Tibial nerve (tissue), 4 donors: ENCODE measurements at regions not wholly inside any gene's neighbourhood (a gene's known extent, or its start where the extent isn't known, plus 50 kb on each side); places are given as distances from the start of the nearest gene placed in this dataset.

ENCODE experiments used
- DNase-seq, 2 donors: peaks; one replicate each; pipeline ENCODE4 v3.0.0-alpha.2; 2019; ENCODE audit warnings: low spot score in 2 of 2
- H3K27ac ChIP-seq, 4 donors: fragments of 200-600 bp; sonication (generic) in 3 of 4; one replicate each; pipeline ENCODE4 v1.5.1; 2017 to 2019; ENCODE audit warnings: mild to moderate bottlenecking in 1 of 4
- H3K27me3 ChIP-seq, 2 donors: fragments of 200-600 bp; sonication (generic) in 1 of 2; one replicate each; pipeline versions ENCODE4 v1.5.1 to v1.6.0; 2017 to 2019
- H3K36me3 ChIP-seq, 3 donors: fragments of 200-600 bp; sonication (generic); one replicate each; pipeline ENCODE4 v1.5.1; 2018 to 2019
- H3K4me1 ChIP-seq, 4 donors: fragments of 200-600 bp; sonication (generic) in 3 of 4; one replicate each; pipeline ENCODE4 v1.5.1; 2017 to 2019
- H3K4me3 ChIP-seq, 4 donors: fragments of 200-600 bp; sonication (generic) in 3 of 4; one replicate each; pipeline ENCODE4 v1.5.1; 2017 to 2019; ENCODE audit warnings: mild to moderate bottlenecking in 1 of 4, moderate library complexity in 1 of 4
- H3K9me3 ChIP-seq, 4 donors: fragments of 200-600 bp; sonication (generic) in 3 of 4; one replicate each; pipeline ENCODE4 v1.5.1; 2017 to 2019
- EP300 ChIP-seq, 2 donors: sonication (generic); formaldehyde crosslinking; IDR thresholded peaks; one replicate each; pipeline ENCODE4 v1.6.1; 2017; ENCODE audit warnings: antibody characterized with exemption in 2 of 2, mild to moderate bottlenecking in 1 of 2
- POLR2A ChIP-seq, 2 donors: fragments of 450-650 bp; IDR thresholded peaks; one replicate each; pipeline ENCODE4 v1.6.1; 2017; ENCODE audit warnings: antibody characterized with exemption in 2 of 2, mild to moderate bottlenecking in 2 of 2, moderate library complexity in 2 of 2
- WGBS, 2 donors: methylation state at CpG; one replicate each; pipeline ENCODE4 v1.1.5; 2018; 5-methylcytosine and 5-hydroxymethylcytosine counted together
- TF ChIP-seq, protein P1 (sequence below), 5 experiments: fragments of 200-600 bp in 3 of 5; fragments of 450-650 bp in 2 of 5; sonication (generic) in 3 of 5; IDR thresholded peaks; one replicate each; pipeline ENCODE4 v1.5.1; 2016 to 2019; ENCODE audit warnings: antibody characterized with exemption in 5 of 5, mild to moderate bottlenecking in 3 of 5, moderate library complexity in 2 of 5

DNA sequence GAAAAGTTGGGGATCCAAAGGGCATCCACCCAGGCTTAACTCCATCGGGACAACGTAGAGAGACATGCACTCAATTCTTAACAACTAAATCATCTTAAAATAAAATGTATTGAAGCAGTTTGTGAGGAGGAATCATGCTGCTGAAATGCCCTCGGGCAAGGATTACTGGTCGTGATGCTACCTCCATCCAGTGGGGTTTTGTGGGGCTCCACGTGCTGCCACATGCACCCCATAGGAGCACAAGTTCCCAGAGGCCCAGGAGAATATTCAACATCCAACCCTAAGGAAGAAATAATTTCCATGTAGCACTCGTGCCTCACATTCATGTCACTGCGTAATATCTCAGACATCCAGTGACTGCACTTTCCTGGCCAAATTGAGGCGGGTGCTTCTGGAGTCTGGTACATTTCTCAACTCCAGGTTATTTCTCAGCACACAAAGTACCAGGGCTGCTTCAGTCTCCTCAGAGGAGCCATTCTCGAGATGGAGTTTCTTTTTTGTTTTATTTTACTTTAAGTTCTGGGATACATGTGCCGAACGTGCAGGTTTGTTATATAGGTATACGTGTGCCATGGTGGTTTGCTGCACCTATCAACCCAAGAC is 429.8 kb downstream of the FOXO1 start:
- Histone ChIP-seq H3K36me3 (no peaks in the 10 kb centered on the region), H3K27ac (peak overlapping the region; percentile 75 to 92 (median 82)), H3K4me3 (no peak overlapping the region), H3K9me3 (no peaks in the 10 kb centered on the region), H3K27me3 (no peaks in the 10 kb centered on the region), H3K4me1 (peaks cover 0 to 41% (median 15%) of the 10 kb centered on the region in 4 donors)
- peak; percentile 59 to 81 for DNase-seq
- TF ChIP-seq, protein P1, sequence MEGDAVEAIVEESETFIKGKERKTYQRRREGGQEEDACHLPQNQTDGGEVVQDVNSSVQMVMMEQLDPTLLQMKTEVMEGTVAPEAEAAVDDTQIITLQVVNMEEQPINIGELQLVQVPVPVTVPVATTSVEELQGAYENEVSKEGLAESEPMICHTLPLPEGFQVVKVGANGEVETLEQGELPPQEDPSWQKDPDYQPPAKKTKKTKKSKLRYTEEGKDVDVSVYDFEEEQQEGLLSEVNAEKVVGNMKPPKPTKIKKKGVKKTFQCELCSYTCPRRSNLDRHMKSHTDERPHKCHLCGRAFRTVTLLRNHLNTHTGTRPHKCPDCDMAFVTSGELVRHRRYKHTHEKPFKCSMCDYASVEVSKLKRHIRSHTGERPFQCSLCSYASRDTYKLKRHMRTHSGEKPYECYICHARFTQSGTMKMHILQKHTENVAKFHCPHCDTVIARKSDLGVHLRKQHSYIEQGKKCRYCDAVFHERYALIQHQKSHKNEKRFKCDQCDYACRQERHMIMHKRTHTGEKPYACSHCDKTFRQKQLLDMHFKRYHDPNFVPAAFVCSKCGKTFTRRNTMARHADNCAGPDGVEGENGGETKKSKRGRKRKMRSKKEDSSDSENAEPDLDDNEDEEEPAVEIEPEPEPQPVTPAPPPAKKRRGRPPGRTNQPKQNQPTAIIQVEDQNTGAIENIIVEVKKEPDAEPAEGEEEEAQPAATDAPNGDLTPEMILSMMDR (IDR thresholded peaks at IDR 0.05): no peak
- TF ChIP-seq POLR2A (IDR thresholded peaks at IDR 0.05): no peak
- TF ChIP-seq EP300 (IDR thresholded peaks at IDR 0.05): peak; percentile 3 to 38
- WGBS, 2 donors: 55 to 66% methylated on average over 11 to 12 of the region's 12 CpGs

DNA sequence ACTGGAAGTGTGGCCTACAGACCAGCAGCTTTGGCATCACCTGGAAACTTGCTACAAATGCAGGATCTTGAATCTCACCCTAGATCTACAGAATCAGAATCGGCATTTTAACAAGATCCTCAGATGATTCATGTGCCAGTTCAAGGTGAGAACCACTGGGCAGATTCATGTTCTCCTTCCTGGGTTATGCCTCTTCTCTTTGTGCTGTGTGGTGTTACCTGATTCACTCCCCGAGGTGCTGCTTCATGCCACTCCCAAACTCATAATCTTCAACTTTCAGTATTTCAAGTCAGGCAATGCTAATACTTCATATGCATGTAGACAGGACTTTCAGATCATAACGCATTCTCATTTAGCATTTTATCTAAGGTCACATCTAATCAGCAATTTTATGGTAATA is 427.7 kb downstream of the FOXO1 start:
- Histone ChIP-seq H3K9me3 (no peaks in the 10 kb centered on the region), H3K27me3 (no peaks in the 10 kb centered on the region), H3K27ac (peak overlapping the region in 2 of 4 donors; percentile 3 to 92), H3K4me3 (no peak overlapping the region), H3K4me1 (peaks cover 0 to 38% (median 15%) of the 10 kb centered on the region in 4 donors), H3K36me3 (no peaks in the 10 kb centered on the region)
- no peak for DNase-seq
- WGBS, 2 donors: 92 to 95% methylated on average over 3 of the region's 3 CpGs
- TF ChIP-seq, protein P1 (IDR thresholded peaks at IDR 0.05): no peak
- TF ChIP-seq EP300 (IDR thresholded peaks at IDR 0.05): no peak
- no peak for TF ChIP-seq POLR2A (IDR thresholded peaks at IDR 0.05)

DNA sequence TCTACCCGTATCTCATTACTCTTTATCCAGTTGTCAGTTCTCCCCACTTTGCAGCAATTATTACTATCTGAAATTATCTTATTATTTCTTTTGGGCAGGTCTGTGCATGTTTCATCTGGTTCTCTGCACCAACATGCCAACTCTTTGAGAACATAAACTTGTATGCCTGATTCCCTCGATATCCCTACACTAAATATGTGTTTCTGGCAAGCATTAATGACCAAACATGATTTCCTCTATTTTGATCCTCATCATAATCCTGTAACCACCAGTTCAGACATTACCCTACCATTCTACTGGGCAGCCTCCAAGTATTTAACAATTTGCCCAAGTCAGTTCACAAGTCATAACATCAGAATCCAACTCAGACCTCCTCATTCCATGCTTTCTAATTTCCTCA is 426.1 kb downstream of the FOXO1 start:
- no peak for DNase-seq
- Histone ChIP-seq H3K4me1 (peaks cover 0 to 29% (median 11%) of the 10 kb centered on the region in 4 donors), H3K9me3 (no peaks in the 10 kb centered on the region), H3K27ac (peak overlapping the region in 1 of 4 donors; percentile 92), H3K36me3 (no peaks in the 10 kb centered on the region), H3K4me3 (no peak overlapping the region), H3K27me3 (no peaks in the 10 kb centered on the region)
- 87 to 93% methylated on average over 2 of the region's 2 CpGs for WGBS, 2 donors
- TF ChIP-seq, protein P1 (IDR thresholded peaks at IDR 0.05): no peak
- TF ChIP-seq EP300 (IDR thresholded peaks at IDR 0.05) (no peak), POLR2A (IDR thresholded peaks at IDR 0.05) (no peak)

DNA sequence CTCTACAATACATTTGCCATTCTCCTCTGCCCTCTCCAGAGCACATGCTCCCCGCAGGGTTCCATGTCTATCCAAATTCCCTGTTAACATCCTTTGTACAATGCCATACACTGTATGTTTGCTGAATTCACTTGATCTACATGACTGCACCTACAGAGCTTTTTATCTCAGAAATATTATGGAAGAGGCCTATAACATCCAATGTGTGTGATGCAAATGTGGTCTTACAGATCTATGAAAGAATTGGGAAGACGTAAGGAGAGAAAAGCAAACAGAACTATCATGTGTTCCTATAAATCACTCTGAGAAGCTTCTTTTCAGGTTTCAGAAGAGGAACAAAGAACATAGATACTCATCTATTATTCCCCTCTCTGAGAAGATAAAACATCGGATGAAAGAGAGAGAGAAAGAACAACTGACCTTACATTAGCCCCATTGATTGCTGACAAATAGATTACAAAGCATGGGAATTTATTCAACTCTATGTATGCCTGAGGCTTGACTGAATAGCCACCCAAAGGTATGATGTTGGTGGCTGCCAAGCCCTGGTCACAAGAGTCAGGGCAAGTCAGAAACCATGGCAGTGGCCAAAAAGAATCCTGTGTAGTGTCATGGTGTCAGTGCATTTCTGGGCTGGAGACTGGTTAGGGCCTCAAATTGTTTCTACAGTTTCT is 425.2 kb downstream of the FOXO1 start:
- peaks cover 0 to 26% (median 8%) of the 10 kb centered on the region in 4 donors for H3K4me1 ChIP-seq
- TF ChIP-seq POLR2A (IDR thresholded peaks at IDR 0.05) (no peak), EP300 (IDR thresholded peaks at IDR 0.05) (no peak)
- TF ChIP-seq, protein P1 (IDR thresholded peaks at IDR 0.05): no peak
- H3K36me3 ChIP-seq: no peaks in the 10 kb centered on the region
- DNase-seq: no peak
- H3K27ac ChIP-seq: peak overlapping the region in 2 of 4 donors; percentile 72 to 77
- no peak overlapping the region for H3K4me3 ChIP-seq
- H3K27me3 ChIP-seq: no peaks in the 10 kb centered on the region
- WGBS, 2 donors: 86 to 88% methylated on average over 3 of the region's 3 CpGs
- no peaks in the 10 kb centered on the region for H3K9me3 ChIP-seq

DNA sequence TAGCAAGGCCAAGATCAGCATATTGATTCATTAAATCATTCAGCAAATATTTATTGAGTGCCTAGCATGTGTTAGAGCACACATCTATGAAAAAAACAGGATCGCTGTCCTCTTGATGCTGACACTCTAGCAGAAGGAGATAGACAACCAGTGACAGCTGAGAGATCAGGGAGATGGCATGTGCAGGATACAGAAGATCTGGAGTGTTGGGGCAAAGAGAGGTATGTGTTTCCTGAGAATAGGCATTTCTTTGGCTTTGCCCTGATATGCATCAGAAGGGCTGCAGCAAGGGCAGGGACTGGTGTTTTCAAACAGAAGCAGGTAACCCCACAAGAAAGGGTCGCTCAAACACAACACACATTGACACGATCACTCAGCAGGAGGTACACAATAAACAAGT is 423.4 kb downstream of the FOXO1 start:
- 91 to 97% methylated on average over 3 of the region's 3 CpGs for WGBS, 2 donors
- no peak overlapping the region for H3K4me3 ChIP-seq
- no peak for DNase-seq
- peak overlapping the region; percentile 43 to 77 (median 61) for H3K27ac ChIP-seq
- H3K36me3 ChIP-seq: no peaks in the 10 kb centered on the region
- peaks cover 0 to 9% (median 0%) of the 10 kb centered on the region in 4 donors for H3K4me1 ChIP-seq
- H3K27me3 ChIP-seq: no peaks in the 10 kb centered on the region
- no peaks in the 10 kb centered on the region for H3K9me3 ChIP-seq
- TF ChIP-seq, protein P1 (IDR thresholded peaks at IDR 0.05): no peak
- no peak for TF ChIP-seq EP300 (IDR thresholded peaks at IDR 0.05)
- no peak for TF ChIP-seq POLR2A (IDR thresholded peaks at IDR 0.05)
